Tibial artery (tissue), 4 donors: ENCODE measurements at regions not wholly inside any gene's neighbourhood (a gene's known extent, or its start where the extent isn't known, plus 50 kb on each side); places are given as distances from the start of the nearest gene placed in this dataset.
"Not testable (repeated sequence)": the region's sequence is repeated elsewhere in the genome, so short reads cannot be mapped to it uniquely, and the experiment has no call there.

Experiments
- DNase-seq, 2 donors: peaks; one replicate each; pipeline ENCODE4 v3.0.0-alpha.2; 2019
- H3K27ac ChIP-seq, 2 donors: fragments of 200-600 bp; sonication (generic) in 1 of 2; 1 replicate in 1 of 2; 2 replicates in 1 of 2; pipeline ENCODE4 v1.5.1; 2018 to 2019; ENCODE audit warnings: mild to moderate bottlenecking in 1 of 2
- H3K27me3 ChIP-seq, 2 donors: fragments of 200-600 bp; sonication (generic) in 1 of 2; one replicate each; pipeline versions ENCODE4 v1.5.1 to v1.6.0; 2016 to 2019
- H3K36me3 ChIP-seq, 3 donors: fragments of 200-600 bp; sonication (generic) in 2 of 3; one replicate each; pipeline ENCODE4 v1.5.1; 2016 to 2019; ENCODE audit warnings: mild to moderate bottlenecking in 2 of 3
- H3K4me1 ChIP-seq, 4 donors: fragments of 200-600 bp; sonication (generic) in 2 of 4; 1 replicate in 3 of 4; 2 replicates in 1 of 4; pipeline ENCODE4 v1.5.1; 2016 to 2019
- H3K4me3 ChIP-seq, 2 donors: fragments of 200-600 bp; sonication (generic) in 1 of 2; 1 replicate in 1 of 2; 2 replicates in 1 of 2; pipeline ENCODE4 v1.5.1; 2018 to 2019; ENCODE audit warnings: mild to moderate bottlenecking in 2 of 2
- H3K9me3 ChIP-seq, 3 donors: fragments of 200-600 bp; sonication (generic) in 1 of 3; one replicate each; pipeline ENCODE4 v1.5.1; 2016 to 2019
- CTCF ChIP-seq, 2 experiments: fragments of 200-600 bp in 1 of 2; fragments of 450-650 bp in 1 of 2; IDR thresholded peaks; one replicate each; pipeline ENCODE4 v1.5.1; 2017 to 2019; ENCODE audit warnings: antibody characterized with exemption in 2 of 2, mild to moderate bottlenecking in 1 of 2, moderate library complexity in 1 of 2
- intact Hi-C: fragments of 100-400 bp; cut with DNase I; formaldehyde crosslinking; loops from one replicate; pipeline ENCODE4 v1.15.0; 2023; ENCODE audit warnings: low total_unique reads

GRCh38 chr17:53471514-53471913 is 351.2 kb upstream of the KIF2B start:
- no peaks in the 10 kb centered on the region for H3K36me3 ChIP-seq
- no peak for DNase-seq
- no peak overlapping the region for H3K4me3 ChIP-seq
- intact Hi-C loops: no loop called here
- no peak for TF ChIP-seq CTCF (IDR thresholded peaks at IDR 0.05)
- H3K27ac ChIP-seq: no peak overlapping the region
- no peaks in the 10 kb centered on the region for H3K27me3 ChIP-seq
- H3K9me3 ChIP-seq: no peaks in the 10 kb centered on the region
- no peaks in the 10 kb centered on the region for H3K4me1 ChIP-seq

GRCh38 chr17:53470626-53471025 is 352.1 kb upstream of the KIF2B start:
- TF ChIP-seq CTCF (IDR thresholded peaks at IDR 0.05): no peak
- Histone ChIP-seq H3K4me3 (no peak overlapping the region), H3K27ac (no peak overlapping the region), H3K36me3 (no peaks in the 10 kb centered on the region), H3K27me3 (no peaks in the 10 kb centered on the region), H3K4me1 (no peaks in the 10 kb centered on the region), H3K9me3 (no peaks in the 10 kb centered on the region)
- no peak for DNase-seq
- intact Hi-C loops: no loop called here

- no peak for DNase-seq
- Histone ChIP-seq H3K9me3 (no peaks in the 10 kb centered on the region), H3K36me3 (no peaks in the 10 kb centered on the region), H3K4me1 (peaks cover 0 to 10% (median 2%) of the 10 kb centered on the region in 4 donors), H3K27me3 (no peaks in the 10 kb centered on the region), H3K27ac (no peak overlapping the region), H3K4me3 (no peak overlapping the region)
- intact Hi-C loops: no loop called here
- TF ChIP-seq CTCF (IDR thresholded peaks at IDR 0.05): no peak
These were observed 356.0 kb upstream of the KIF2B start for GRCh38 chr17:53466733-53467132.

- DNase-seq, intact Hi-C loops, H3K9me3 ChIP-seq, H3K27me3 ChIP-seq, H3K27ac ChIP-seq, H3K4me3 ChIP-seq, H3K36me3 ChIP-seq: not testable (repeated sequence)
- H3K4me1 ChIP-seq: peaks cover 0 to 10% (median 2%) of the 10 kb centered on the region in 4 donors
These were observed 358.3 kb upstream of the KIF2B start for GRCh38 chr17:53464396-53464795.

- Histone ChIP-seq H3K4me3 (no peak overlapping the region), H3K9me3 (no peaks in the 10 kb centered on the region), H3K27me3 (no peaks in the 10 kb centered on the region), H3K36me3 (no peaks in the 10 kb centered on the region), H3K27ac (no peak overlapping the region), H3K4me1 (peaks cover 0 to 10% (median 2%) of the 10 kb centered on the region in 4 donors)
- TF ChIP-seq CTCF (IDR thresholded peaks at IDR 0.05): no peak
- intact Hi-C loops: no loop called here
- no peak for DNase-seq
These were observed 359.4 kb upstream of the KIF2B start for GRCh38 chr17:53463363-53463762.

GRCh38 chr17:53462393-53462811 is 360.3 kb upstream of the KIF2B start:
- no peaks in the 10 kb centered on the region for H3K27me3 ChIP-seq
- no peak overlapping the region for H3K27ac ChIP-seq
- no peaks in the 10 kb centered on the region for H3K9me3 ChIP-seq
- peaks cover 0 to 10% (median 2%) of the 10 kb centered on the region in 4 donors for H3K4me1 ChIP-seq
- no peak for TF ChIP-seq CTCF (IDR thresholded peaks at IDR 0.05)
- H3K4me3 ChIP-seq: no peak overlapping the region
- no peaks in the 10 kb centered on the region for H3K36me3 ChIP-seq
- DNase-seq: no peak
- intact Hi-C loops: no loop called here

- H3K27ac ChIP-seq, H3K36me3 ChIP-seq, DNase-seq, H3K9me3 ChIP-seq, H3K27me3 ChIP-seq, H3K4me1 ChIP-seq, H3K4me3 ChIP-seq, intact Hi-C loops: not testable (repeated sequence)
These were observed 366.8 kb upstream of the KIF2B start for GRCh38 chr17:53455943-53456342.
